ENCODE measurements at regions not wholly inside any gene's neighbourhood (a gene's known extent, or its start where the extent isn't known, plus 50 kb on each side); places are given as distances from the start of the nearest gene placed in this dataset.

- ChIA-PET POLR2A (ENCODE audit: unreplicated experiment) (no interaction called here), CTCF (interaction anchor here (0.7 kb wide), 1 partner anchor 10 kb away, joined by 3 read pairs; no protein-coding TSS in a partner anchor)
- no peak overlapping the region for H4K8ac ChIP-seq (ENCODE audit: low read depth in 2 of 2, low read length in 2 of 2)
- in situ Hi-C loops (cut with MboI; ENCODE audit: low sequenced_read_pairs), result no loop called here
- H3K36me3 ChIP-seq (ENCODE audit: control insufficient read depth, insufficient read depth, low read length), result no peaks in the 10 kb centered on the region
- H3K27ac ChIP-seq (ENCODE audit: insufficient read depth, low read length), result no peak overlapping the region
- ATAC-seq (ENCODE audit: low read depth) (no peak), DNase-seq (no peak)
- H2BK5ac ChIP-seq (ENCODE audit: low read depth, low read length, poor library complexity, severe bottlenecking), result no peak overlapping the region
- no peaks in the 10 kb centered on the region for H3K9me3 ChIP-seq (ENCODE audit: control insufficient read depth, insufficient read depth, low read length)
- no peak overlapping the region for H2BK120ac ChIP-seq (ENCODE audit: low read depth, low read length)
- no peak overlapping the region for H3K9ac ChIP-seq (ENCODE audit: low read depth, low read length)
- H3K4me3 ChIP-seq (ENCODE audit: insufficient read depth, low read depth, low read length), result no peak overlapping the region
- no TSS peak for BruUV-seq (replicated peaks)
- H3K9me1 ChIP-seq (ENCODE audit: insufficient read depth, low read length), result no peaks in the 10 kb centered on the region
- no peaks in the 10 kb centered on the region for H4K20me1 ChIP-seq (ENCODE audit: insufficient read depth, low read length)
- H2AK5ac ChIP-seq (ENCODE audit: low read depth, low read length), result no peak overlapping the region
- no peak overlapping the region for H3K18ac ChIP-seq (ENCODE audit: low read depth, low read length)
- intact Hi-C loops (cut with micrococcal nuclease), result no loop called here
- H3K14ac ChIP-seq (replicated peaks; ENCODE audit: low read depth, low read length), result no peak overlapping the region
- H4K5ac ChIP-seq (ENCODE audit: low read depth, low read length), result no peak overlapping the region
- H2AK9ac ChIP-seq (replicated peaks; ENCODE audit: low read depth, low read length, poor library complexity), result no peak overlapping the region
- no peak overlapping the region for H3K4ac ChIP-seq (ENCODE audit: low read depth, low read length)
- H2BK20ac ChIP-seq (ENCODE audit: low read depth, low read length), result no peak overlapping the region
- no peak overlapping the region for H2BK15ac ChIP-seq (ENCODE audit: low read depth, low read length)
- H3K56ac ChIP-seq (ENCODE audit: extremely low read depth, insufficient read depth, low read length), result no peak overlapping the region
- TF ChIP-seq RFX5 (IDR thresholded peaks at IDR 0.05; ENCODE audit: low read depth, low read length), result no peak
- no peaks in the 10 kb centered on the region for H3K27me3 ChIP-seq (ENCODE audit: control insufficient read depth, insufficient read depth, low read length)
- H4K91ac ChIP-seq (ENCODE audit: insufficient read depth, low read depth, low read length), result no peak overlapping the region
- no peaks in the 10 kb centered on the region for H3K79me1 ChIP-seq (ENCODE audit: low read depth in 1 of 2, low read length in 2 of 2)
- H3K23ac ChIP-seq (ENCODE audit: low read depth, low read length), result no peak overlapping the region
- WGBS, 2 experiments (ENCODE audit: extremely low coverage in 2 of 2, insufficient read length in 1 of 2), result no CpG with 5 or more reads among the region's 1 CpG
- H3K4me2 ChIP-seq (ENCODE audit: low read depth, low read length), result no peak overlapping the region
- no peaks in the 10 kb centered on the region for H3K4me1 ChIP-seq (ENCODE audit: control insufficient read depth, insufficient read depth, low read length)
- dilution Hi-C loops (cut with HindIII; ENCODE audit: low sequenced_read_pairs, unreplicated experiment), result no loop called here
- H2AFZ ChIP-seq (replicated peaks; ENCODE audit: low read length, poor library complexity), result no peak overlapping the region
Measured at GRCh38 chr13:34066344-34066743, 248.4 kb downstream of the RFC3 start.

Data from IMR-90 (cell line).